Hematopoietic multipotent progenitor cell treated with erythropoietin and hydrocortisone succinate and interleukin-3 and kit ligand, for 6 days (in vitro differentiated cells): ENCODE measurements at regions not wholly inside any gene's neighbourhood (a gene's known extent, or its start where the extent isn't known, plus 50 kb on each side); places are given as distances from the start of the nearest gene placed in this dataset.
"Not testable (repeated sequence)": the region's sequence is repeated elsewhere in the genome, so short reads cannot be mapped to it uniquely, and the experiment has no call there.

ENCODE experiments used
- DNase-seq: peaks from one replicate; pipeline ENCODE4 v3.0.0-alpha.2; 2015

DNA sequence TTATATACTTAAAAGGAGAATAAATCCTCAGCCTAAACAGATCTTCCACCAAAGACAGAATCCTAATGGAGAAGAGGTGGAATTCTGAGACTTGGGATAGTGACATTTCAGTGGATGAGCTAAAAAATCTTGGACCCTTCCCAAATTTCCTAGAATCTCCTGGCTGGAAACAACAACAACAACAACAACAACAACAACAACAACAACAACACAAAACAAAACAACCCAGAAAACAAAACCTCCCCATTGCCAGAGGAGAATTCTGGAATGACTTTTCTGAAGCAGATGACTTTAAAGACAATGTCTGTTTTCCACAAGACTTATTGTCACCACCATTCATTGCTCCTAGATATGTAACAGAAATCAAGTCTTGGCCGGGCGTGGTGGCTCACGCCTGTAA is 322.1 kb downstream of the ARL4A start:
- no peak for DNase-seq

- DNase-seq, result no peak
These were observed 326.6 kb downstream of the ARL4A start for GRCh38 chr7:13014011-13014410.

DNA sequence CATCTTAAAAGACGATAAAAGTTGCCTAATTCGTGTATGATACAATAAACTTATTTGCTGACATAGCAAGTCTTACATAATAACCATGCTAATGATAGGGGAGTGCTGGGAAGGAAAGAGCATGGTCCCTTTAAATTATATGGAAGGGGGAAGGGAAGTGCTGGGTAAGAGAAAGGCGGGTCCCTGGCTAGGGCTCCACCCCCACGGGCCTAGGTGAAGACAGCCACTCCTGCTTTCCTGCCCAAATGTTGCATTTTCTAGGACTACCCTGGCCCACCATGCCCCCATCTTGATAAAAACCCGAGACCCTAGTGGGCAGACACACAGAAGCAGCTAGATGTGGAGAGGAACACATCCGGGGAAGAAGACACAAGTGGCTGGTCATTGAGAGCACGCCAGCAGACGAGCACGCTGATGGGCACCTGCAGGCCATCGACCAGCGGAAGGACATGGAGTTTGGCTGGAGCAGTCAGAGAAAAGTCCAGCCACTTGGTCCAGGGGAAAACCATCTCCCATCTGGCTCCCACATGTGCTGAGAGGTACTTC is 328.7 kb downstream of the ARL4A start:
- no peak for DNase-seq

DNA sequence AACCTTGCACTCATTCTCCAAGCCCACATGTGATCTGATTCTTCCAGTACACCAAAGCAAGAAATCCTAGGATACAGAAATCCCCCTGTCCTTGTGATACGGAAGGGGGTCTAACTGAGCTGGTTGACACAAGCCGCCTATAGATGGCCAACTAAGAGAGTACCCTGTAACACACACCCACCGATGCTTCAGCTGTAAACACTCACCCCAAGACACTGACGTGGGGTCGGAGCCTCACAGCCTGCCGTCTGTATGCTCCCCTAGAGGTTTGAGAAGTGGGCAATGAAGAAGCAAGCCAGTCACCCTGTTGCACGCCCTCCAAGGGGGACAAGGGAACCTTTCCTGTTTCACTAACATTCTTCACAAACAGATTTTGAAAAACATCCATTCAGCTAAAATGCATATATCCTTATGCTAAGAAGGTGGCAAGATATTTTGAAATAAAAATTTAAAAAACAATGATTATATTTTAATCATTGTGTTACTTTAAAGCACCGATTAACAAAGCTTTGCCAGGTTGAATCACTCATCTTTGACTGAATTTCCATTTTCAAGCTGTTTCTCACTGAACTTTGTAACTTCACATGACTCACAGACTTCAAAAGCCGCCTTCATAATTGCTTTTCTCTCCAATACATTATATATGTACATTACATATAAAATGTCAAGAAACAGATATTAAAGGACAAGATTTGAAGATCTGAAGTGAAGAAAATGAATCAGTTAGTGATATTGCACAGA is 329.3 kb downstream of the ARL4A start:
- no peak for DNase-seq

GRCh38 chr7:13017333-13017857 is 330.0 kb downstream of the ARL4A start:
- DNase-seq, result no peak

DNA sequence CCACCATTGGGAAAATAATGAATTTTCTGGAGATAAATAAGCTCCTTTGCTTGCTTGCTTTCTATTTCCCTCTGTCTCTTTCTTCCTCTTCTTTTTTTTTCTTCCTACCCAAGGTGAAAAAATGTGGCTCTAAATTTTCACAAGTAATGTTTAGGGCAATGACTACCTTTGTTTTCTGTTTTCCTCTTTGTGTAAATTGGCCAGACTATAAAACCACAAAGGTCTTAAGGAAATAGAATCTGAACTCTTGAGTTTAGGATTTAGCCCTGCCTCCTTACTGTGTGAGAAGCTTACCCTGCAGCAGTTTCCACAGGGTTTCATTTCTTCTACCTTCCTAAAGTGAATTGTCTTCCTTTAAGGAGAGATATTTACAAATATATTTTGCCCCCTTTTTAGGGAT is 330.4 kb downstream of the ARL4A start:
- no peak for DNase-seq

GRCh38 chr7:13021566-13022300 is 334.3 kb downstream of the ARL4A start:
- no peak for DNase-seq

- no peak for DNase-seq
These were observed 336.8 kb downstream of the ARL4A start for GRCh38 chr7:13024121-13024674.

DNA sequence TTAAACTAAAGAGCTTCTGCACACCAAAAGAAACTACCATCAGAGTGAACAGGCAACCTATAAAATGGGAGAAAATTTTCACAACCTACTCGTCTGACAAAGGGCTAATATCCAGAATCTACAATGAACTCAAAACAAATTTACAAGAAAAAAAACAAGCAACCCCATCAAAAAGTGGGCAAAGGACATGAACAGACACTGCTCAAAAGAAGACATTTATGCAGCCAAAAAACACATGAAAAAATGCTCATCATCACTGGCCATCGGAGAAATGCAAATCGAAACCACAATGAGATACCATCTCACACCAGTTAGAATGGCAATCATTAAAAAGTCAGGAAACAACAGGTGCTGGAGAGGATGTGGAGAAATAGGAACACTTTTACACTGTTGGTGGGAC is 337.6 kb downstream of the ARL4A start:
- not testable (repeated sequence) for DNase-seq

GRCh38 chr7:13027321-13027720 is 339.9 kb downstream of the ARL4A start:
- no peak for DNase-seq

DNA sequence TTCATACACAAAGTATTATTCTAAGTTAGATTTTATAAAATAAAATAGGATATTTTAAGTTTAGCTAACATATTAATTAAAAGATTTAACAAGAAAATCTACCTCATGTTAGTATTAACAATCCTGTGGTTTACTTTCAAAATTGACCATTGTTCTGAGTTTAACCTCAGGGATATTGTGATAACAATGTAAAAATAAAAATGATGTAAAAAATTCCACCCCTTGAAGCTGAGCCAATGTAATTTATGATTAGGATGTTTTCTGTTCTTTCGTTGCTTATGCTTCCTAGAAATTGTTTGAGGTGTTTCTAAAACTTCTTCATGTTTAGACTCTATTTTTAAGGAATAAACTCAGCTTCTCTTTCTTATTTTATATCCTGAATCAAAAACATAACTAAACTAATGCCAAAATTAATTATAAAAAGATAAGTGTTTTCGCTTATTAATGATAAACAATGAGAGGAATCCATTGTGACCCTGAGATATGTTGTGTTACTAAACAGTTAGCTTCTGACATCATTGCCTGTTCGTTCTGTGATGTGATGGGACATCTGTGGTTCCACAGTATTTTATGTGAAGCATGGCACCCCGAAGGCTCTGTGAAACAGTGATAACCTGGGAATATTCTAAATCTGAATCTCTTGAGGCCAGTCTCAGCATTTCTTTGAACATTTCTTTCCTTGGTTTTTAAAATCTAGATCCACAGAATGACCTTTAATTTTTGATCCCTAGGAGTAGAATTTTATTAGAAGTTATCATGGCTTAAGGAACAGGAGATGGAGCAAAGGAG is 340.8 kb downstream of the ARL4A start:
- DNase-seq, result no peak

DNA sequence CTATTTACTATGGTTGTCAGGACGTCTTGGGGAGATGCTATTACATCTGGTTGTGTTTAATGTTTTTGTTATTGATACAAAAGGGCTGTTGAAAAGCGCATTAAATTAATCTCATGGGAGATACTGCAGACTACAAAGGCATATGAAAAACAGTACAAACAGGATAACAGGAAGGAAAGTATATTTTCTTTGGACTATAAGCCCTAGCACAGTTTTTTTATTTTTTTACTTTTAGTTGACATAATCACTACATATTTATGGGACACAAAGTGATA is 341.3 kb downstream of the ARL4A start:
- no peak for DNase-seq

- DNase-seq, result no peak
These were observed 344.0 kb downstream of the ARL4A start for GRCh38 chr7:13031468-13031867.

DNA sequence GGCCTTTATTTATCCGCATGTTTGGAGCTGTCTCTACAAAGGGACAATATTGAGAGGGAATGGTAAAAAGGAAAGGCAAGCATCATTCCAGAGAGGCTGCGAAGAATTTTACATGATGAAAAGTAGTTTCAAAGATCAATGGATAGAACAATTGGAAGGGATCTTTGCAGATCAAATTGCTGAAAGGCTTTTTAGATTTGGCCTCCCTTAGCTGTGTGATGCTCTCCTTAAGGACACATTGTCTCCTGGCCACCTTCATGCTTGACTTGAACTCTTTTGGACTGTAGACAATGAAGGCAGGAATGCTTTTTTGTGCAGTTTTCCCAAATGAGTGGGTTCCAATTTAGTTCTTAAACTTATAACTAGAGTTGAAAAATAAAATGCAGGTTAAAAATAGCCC is 344.7 kb downstream of the ARL4A start:
- DNase-seq, result no peak

GRCh38 chr7:13032576-13032975 is 345.1 kb downstream of the ARL4A start:
- DNase-seq, result no peak

DNA sequence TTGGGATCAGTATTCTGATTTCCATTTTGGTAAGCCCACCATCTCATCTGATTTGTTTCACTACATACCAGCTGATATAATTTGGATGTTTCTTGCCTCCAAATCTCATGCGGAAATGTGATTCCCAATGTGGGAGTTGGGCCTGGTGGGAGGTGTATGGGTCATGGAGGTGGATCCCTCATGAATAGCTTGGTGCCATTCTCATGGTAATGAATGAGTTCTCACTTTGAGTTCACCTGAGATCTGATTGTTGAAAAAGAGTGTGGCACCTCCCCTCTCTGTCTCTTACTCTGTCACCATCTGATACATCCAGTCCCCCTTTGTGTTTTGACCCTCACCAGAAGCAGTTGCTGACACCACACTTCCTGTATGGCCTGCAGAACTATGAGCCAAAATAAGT is 347.3 kb downstream of the ARL4A start:
- DNase-seq, result no peak

- no peak for DNase-seq
These were observed 347.8 kb downstream of the ARL4A start for GRCh38 chr7:13035233-13035632.

- no peak for DNase-seq
These were observed 348.9 kb downstream of the ARL4A start for GRCh38 chr7:13036256-13036780.

GRCh38 chr7:13037216-13037615 is 349.8 kb downstream of the ARL4A start:
- DNase-seq, result no peak

GRCh38 chr7:13041368-13041988 is 354.0 kb downstream of the ARL4A start:
- no peak for DNase-seq

DNA sequence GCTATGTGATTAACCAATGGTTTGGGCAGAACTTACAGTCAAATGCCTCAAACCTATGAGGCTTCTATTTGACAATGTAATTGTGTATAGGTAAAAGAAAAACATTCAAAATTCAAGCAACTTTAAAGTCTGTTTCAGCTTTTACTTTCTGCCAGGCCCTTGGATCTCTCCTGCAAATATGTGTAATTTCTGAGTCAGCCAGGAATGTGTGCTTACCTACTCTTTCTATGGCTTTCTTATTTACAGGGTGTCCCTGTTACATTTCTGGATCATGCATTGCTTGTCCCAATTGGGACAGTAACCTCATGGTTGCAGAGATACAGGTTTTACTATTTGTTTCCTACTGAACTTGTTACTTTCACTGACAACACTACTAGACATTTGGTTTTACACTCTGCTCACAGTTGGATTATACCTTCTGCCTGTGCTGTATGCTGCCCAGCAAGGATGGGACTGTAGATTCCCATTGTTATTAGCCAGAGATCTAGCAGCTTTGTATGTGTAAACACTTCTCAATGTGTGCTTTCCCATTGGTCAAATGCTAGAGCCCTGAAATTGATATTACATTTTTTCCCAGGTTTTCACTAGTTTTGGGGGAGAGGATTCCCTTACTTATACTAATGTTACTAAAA is 355.3 kb downstream of the ARL4A start:
- no peak for DNase-seq

- no peak for DNase-seq
These were observed 356.9 kb downstream of the ARL4A start for GRCh38 chr7:13044309-13044708.
